Left lung (tissue), 4 donors: ENCODE measurements at regions not wholly inside any gene's neighbourhood (a gene's known extent, or its start where the extent isn't known, plus 50 kb on each side); places are given as distances from the start of the nearest gene placed in this dataset.

Source experiments
- ATAC-seq: fragments of 200-7000 bp; cut with Tn5 transposase; one replicate; pipeline ENCODE4 v1.9.1; 2020; ENCODE audit warnings: moderate library complexity
- DNase-seq, 4 donors: peaks; one replicate each; pipeline ENCODE4 v3.0.0-alpha.2; 2013 to 2020
- H3K27ac ChIP-seq, 2 donors: fragments of 200-600 bp; sonication (generic) in 1 of 2; one replicate each; pipeline versions ENCODE4 v1.5.0 to v1.8.0; 2020 to 2021
- H3K27me3 ChIP-seq, 2 donors: fragments of 200-600 bp; sonication (generic) in 1 of 2; one replicate each; pipeline versions ENCODE4 v1.5.0 to v1.8.0; 2020 to 2021
- H3K36me3 ChIP-seq, 2 donors: fragments of 200-600 bp; sonication (generic) in 1 of 2; one replicate each; pipeline versions ENCODE4 v1.5.0 to v1.8.0; 2020 to 2021
- H3K4me1 ChIP-seq, 2 donors: fragments of 200-600 bp; one replicate each; pipeline ENCODE4 v1.8.0; 2021
- H3K4me3 ChIP-seq, 2 donors: fragments of 200-600 bp; sonication (generic) in 1 of 2; one replicate each; pipeline versions ENCODE4 v1.5.0 to v1.8.0; 2020 to 2021; ENCODE audit warnings: mild to moderate bottlenecking in 1 of 2
- H3K9me3 ChIP-seq, 2 donors: fragments of 200-600 bp; sonication (generic) in 1 of 2; one replicate each; pipeline versions ENCODE4 v1.5.0 to v1.8.0; 2020 to 2021
- intact Hi-C, 2 donors: fragments of 100-400 bp; cut with DNase I; formaldehyde crosslinking; loops; one replicate each; pipeline versions ENCODE4 v1.11.2 to v1.14.2; 2022
- TF ChIP-seq, protein P1 (sequence below), 2 donors: fragments of 200-600 bp; sonication (generic) in 1 of 2; IDR thresholded peaks; one replicate each; pipeline versions ENCODE4 v1.5.0 to v1.8.0; 2021; ENCODE audit warnings: antibody characterized with exemption in 2 of 2
- donor health status: DM: no; HTN: yes; CAD: no.
- donor health status: DM: no; HTN: no; CAD: no.

DNA sequence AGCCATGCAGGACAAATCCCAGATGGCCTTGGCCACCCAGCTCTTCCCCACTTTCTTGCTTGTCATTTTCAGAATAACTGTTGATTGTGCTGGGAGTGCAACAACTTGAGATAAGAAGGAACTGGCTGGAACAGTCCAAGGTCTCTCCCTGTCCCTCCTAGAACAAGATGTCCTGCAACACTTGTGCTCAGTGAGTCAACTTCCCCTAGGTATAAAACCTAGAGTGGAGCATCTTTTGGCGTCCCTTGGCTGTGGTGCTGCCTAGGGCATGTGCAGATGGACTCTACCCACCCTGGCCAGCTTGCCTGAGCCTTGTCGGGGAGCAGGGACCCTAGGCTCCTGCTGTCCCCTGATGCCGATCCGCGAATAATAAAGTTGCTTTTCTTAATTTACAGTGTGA is 50.7 kb upstream of the SLC22A11 start:
- Histone ChIP-seq H3K4me1 (no peaks in the 10 kb centered on the region), H3K27me3 (peaks cover 0 to 24% of the 10 kb centered on the region in 2 donors), H3K4me3 (no peak overlapping the region), H3K9me3 (peaks cover 0 to 13% of the 10 kb centered on the region in 2 donors), H3K36me3 (no peaks in the 10 kb centered on the region), H3K27ac (no peak overlapping the region)
- TF ChIP-seq, protein P1, sequence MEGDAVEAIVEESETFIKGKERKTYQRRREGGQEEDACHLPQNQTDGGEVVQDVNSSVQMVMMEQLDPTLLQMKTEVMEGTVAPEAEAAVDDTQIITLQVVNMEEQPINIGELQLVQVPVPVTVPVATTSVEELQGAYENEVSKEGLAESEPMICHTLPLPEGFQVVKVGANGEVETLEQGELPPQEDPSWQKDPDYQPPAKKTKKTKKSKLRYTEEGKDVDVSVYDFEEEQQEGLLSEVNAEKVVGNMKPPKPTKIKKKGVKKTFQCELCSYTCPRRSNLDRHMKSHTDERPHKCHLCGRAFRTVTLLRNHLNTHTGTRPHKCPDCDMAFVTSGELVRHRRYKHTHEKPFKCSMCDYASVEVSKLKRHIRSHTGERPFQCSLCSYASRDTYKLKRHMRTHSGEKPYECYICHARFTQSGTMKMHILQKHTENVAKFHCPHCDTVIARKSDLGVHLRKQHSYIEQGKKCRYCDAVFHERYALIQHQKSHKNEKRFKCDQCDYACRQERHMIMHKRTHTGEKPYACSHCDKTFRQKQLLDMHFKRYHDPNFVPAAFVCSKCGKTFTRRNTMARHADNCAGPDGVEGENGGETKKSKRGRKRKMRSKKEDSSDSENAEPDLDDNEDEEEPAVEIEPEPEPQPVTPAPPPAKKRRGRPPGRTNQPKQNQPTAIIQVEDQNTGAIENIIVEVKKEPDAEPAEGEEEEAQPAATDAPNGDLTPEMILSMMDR (IDR thresholded peaks at IDR 0.05), result no peak
- intact Hi-C loops, result no loop called here
- no peak for ATAC-seq
- peak in 1 of 4 donors; percentile 7 for DNase-seq
